Forelimb muscle (tissue), 1 donor: ENCODE measurements at regions not wholly inside any gene's neighbourhood (a gene's known extent, or its start where the extent isn't known, plus 50 kb on each side); places are given as distances from the start of the nearest gene placed in this dataset.

ENCODE experiments used
- DNase-seq: peaks from one replicate; pipeline ENCODE4 v3.0.0-alpha.2; 2013; ENCODE audit warnings: low read depth

- no peak for DNase-seq
Observed at GRCh38 chr1:47630346-47630745, 192.5 kb downstream of the FOXD2 start.

- no peak for DNase-seq
Observed at GRCh38 chr1:47631411-47631995, 193.7 kb downstream of the FOXD2 start.

GRCh38 chr1:47635111-47635510, 197.3 kb downstream of the FOXD2 start:
- no peak for DNase-seq

GRCh38 chr1:47635597-47635996, 197.8 kb downstream of the FOXD2 start:
- DNase-seq: no peak

- no peak for DNase-seq
Observed at GRCh38 chr1:47637111-47637685, 199.4 kb downstream of the FOXD2 start.

GRCh38 chr1:47638240-47638639, 200.4 kb downstream of the FOXD2 start:
- DNase-seq: no peak

- DNase-seq: no peak
Observed at GRCh38 chr1:47638713-47639112, 200.9 kb downstream of the FOXD2 start.

- DNase-seq: peak; percentile 63
Observed at GRCh38 chr1:47643306-47644211, 205.7 kb downstream of the FOXD2 start.

GRCh38 chr1:47644212-47644573, 206.3 kb downstream of the FOXD2 start:
- DNase-seq: peak; percentile 58

GRCh38 chr1:47645151-47645550, 207.3 kb downstream of the FOXD2 start:
- DNase-seq: no peak

- no peak for DNase-seq
Observed at GRCh38 chr1:47646676-47647075, 208.8 kb downstream of the FOXD2 start.

GRCh38 chr1:47647327-47647845, 209.5 kb downstream of the FOXD2 start:
- DNase-seq: no peak

GRCh38 chr1:47650205-47650604, 212.4 kb downstream of the FOXD2 start:
- DNase-seq: no peak

- no peak for DNase-seq
Observed at GRCh38 chr1:47650611-47651010, 212.8 kb downstream of the FOXD2 start.

- no peak for DNase-seq
Observed at GRCh38 chr1:47651311-47652089, 213.7 kb downstream of the FOXD2 start.

GRCh38 chr1:47655521-47656300, 217.9 kb downstream of the FOXD2 start:
- DNase-seq: no peak

- no peak for DNase-seq
Observed at GRCh38 chr1:47656719-47657685, 219.2 kb downstream of the FOXD2 start.

GRCh38 chr1:47658161-47658920, 220.5 kb downstream of the FOXD2 start:
- no peak for DNase-seq

- DNase-seq: no peak
Observed at GRCh38 chr1:47659146-47659545, 221.3 kb downstream of the FOXD2 start.
